Activated CD4-positive, alpha-beta T cell treated with anti-CD3 and anti-CD28 coated beads, Interleukin-2, amount 50 U/mL, for 1 hour (primary cell): ENCODE measurements at regions not wholly inside any gene's neighbourhood (a gene's known extent, or its start where the extent isn't known, plus 50 kb on each side); places are given as distances from the start of the nearest gene placed in this dataset.
"Not testable (repeated sequence)": the region's sequence is repeated elsewhere in the genome, so short reads cannot be mapped to it uniquely, and the experiment has no call there.

Experiments used
- DNase-seq: peaks from one replicate; pipeline ENCODE4 v3.0.0-alpha.2; 2020

GRCh38 chr17:30711626-30712507 is 112.6 kb downstream of the CRLF3 start:
- DNase-seq: not testable (repeated sequence)

- DNase-seq: not testable (repeated sequence)
These were observed 113.3 kb downstream of the CRLF3 start for GRCh38 chr17:30711176-30711575.

- not testable (repeated sequence) for DNase-seq
These were observed 114.0 kb downstream of the CRLF3 start for GRCh38 chr17:30710276-30711088.

GRCh38 chr17:30709561-30710275 is 114.8 kb downstream of the CRLF3 start:
- peak; percentile 34 for DNase-seq

GRCh38 chr17:30709096-30709495 is 115.4 kb downstream of the CRLF3 start:
- not testable (repeated sequence) for DNase-seq

GRCh38 chr17:30708241-30709078 is 116.0 kb downstream of the CRLF3 start:
- peak; percentile 69 for DNase-seq

GRCh38 chr17:30707724-30708240 is 116.7 kb downstream of the CRLF3 start:
- not testable (repeated sequence) for DNase-seq

- DNase-seq: not testable (repeated sequence)
These were observed 117.8 kb downstream of the CRLF3 start for GRCh38 chr17:30706461-30707335.

GRCh38 chr17:30706004-30706403 is 118.5 kb downstream of the CRLF3 start:
- DNase-seq: not testable (repeated sequence)

GRCh38 chr17:30701498-30701989 is 122.9 kb downstream of the CRLF3 start:
- DNase-seq: no peak

- not testable (repeated sequence) for DNase-seq
These were observed 123.7 kb downstream of the CRLF3 start for GRCh38 chr17:30700833-30701232.

- peak; percentile 75 for DNase-seq
These were observed 126.7 kb downstream of the CRLF3 start for GRCh38 chr17:30697619-30698460.

- DNase-seq: no peak
These were observed 128.3 kb downstream of the CRLF3 start for GRCh38 chr17:30696234-30696633.

GRCh38 chr17:30695265-30695811 is 129.2 kb downstream of the CRLF3 start:
- not testable (repeated sequence) for DNase-seq

GRCh38 chr17:30693772-30694171 is 130.7 kb downstream of the CRLF3 start:
- peak; percentile 43 for DNase-seq

GRCh38 chr17:30689266-30690000 is 135.1 kb downstream of the CRLF3 start:
- DNase-seq: not testable (repeated sequence)

- DNase-seq: not testable (repeated sequence)
These were observed 137.7 kb downstream of the CRLF3 start for GRCh38 chr17:30686538-30687479.
